ENCODE measurements at regions not wholly inside any gene's neighbourhood (a gene's known extent, or its start where the extent isn't known, plus 50 kb on each side); places are given as distances from the start of the nearest gene placed in this dataset.
A peak's percentile ranks its signal among the peaks of the same experiment; 100 is the strongest.

DNA sequence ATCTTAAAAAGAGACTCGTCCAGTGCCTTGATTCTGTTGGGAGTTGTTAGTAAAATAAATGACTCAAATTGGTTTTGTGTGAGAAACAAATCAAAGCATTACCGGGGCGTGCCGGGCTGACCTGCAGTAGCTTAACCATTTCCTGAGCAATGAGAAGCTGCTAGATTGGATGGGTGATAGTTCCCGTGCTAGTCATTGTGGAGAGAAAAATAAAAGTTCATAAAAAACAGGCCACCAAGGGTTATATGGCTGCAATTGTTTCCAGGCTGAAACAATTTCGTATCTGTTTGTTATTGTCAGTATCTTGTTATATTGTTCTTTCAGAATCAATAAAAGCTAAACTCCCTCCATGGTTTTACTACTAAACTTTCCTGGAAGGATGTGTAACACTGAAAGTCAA lies 314.4 kb downstream of the MTX2 start:
- DNase-seq (ENCODE audit: low read depth): no peak
- H3K27me3 ChIP-seq (ENCODE audit: control insufficient read depth, insufficient read depth, low read length): no peaks in the 10 kb centered on the region
- TF ChIP-seq, protein P1, sequence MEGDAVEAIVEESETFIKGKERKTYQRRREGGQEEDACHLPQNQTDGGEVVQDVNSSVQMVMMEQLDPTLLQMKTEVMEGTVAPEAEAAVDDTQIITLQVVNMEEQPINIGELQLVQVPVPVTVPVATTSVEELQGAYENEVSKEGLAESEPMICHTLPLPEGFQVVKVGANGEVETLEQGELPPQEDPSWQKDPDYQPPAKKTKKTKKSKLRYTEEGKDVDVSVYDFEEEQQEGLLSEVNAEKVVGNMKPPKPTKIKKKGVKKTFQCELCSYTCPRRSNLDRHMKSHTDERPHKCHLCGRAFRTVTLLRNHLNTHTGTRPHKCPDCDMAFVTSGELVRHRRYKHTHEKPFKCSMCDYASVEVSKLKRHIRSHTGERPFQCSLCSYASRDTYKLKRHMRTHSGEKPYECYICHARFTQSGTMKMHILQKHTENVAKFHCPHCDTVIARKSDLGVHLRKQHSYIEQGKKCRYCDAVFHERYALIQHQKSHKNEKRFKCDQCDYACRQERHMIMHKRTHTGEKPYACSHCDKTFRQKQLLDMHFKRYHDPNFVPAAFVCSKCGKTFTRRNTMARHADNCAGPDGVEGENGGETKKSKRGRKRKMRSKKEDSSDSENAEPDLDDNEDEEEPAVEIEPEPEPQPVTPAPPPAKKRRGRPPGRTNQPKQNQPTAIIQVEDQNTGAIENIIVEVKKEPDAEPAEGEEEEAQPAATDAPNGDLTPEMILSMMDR (IDR thresholded peaks at IDR 0.05; ENCODE audit: insufficient read depth, low read length, poor library complexity, severe bottlenecking): no peak
- H3K36me3 ChIP-seq (ENCODE audit: control insufficient read depth, insufficient read depth, low read length): no peaks in the 10 kb centered on the region
- H3K4me3 ChIP-seq (ENCODE audit: low read depth, low read length): no peak overlapping the region

DNA sequence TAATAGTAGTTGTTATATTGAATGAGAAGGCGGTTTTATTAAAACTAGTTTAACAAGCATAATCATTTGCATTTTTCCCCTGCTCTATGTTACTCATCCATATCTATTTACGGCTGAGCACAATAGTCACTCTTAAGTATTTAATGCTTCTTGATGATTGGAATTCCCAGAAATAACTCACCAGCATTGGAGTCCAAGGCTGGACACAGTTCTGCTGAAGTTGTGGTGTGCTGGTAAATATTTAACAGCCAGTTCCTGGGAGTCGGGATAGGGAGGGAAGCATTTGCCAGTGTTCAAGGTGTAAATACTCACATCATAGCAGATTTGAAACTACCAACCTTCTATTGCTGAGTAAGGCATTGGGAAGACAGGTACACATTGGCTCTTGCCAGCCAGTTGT lies 315.1 kb downstream of the MTX2 start:
- H3K27me3 ChIP-seq (ENCODE audit: control insufficient read depth, insufficient read depth, low read length): no peaks in the 10 kb centered on the region
- TF ChIP-seq, protein P1 (IDR thresholded peaks at IDR 0.05; ENCODE audit: insufficient read depth, low read length, poor library complexity, severe bottlenecking): no peak
- peak; percentile 88 for DNase-seq (ENCODE audit: low read depth)
- H3K4me3 ChIP-seq (ENCODE audit: low read depth, low read length): no peak overlapping the region
- no peaks in the 10 kb centered on the region for H3K36me3 ChIP-seq (ENCODE audit: control insufficient read depth, insufficient read depth, low read length)

DNA sequence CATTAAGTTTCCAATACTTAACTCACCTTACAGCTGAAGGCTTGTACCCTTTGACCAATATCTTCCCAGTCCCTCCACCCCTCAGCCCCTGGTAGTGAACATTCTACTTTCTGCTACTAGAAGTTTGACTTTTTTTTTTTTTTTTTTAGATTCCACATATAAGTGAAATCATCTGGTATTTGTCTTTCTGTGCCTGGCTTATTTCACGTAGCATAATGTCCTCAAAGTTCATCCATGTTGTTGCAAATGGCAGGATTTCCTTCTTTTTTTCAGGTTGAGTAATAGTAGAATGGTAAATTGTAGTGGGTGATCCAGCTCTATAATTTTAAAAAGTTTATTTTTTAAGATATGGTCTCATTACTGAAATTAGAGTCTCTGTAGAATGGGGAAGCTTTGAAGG lies 316.0 kb downstream of the MTX2 start:
- Histone ChIP-seq H3K27me3 (ENCODE audit: control insufficient read depth, insufficient read depth, low read length) (no peaks in the 10 kb centered on the region), H3K4me3 (ENCODE audit: low read depth, low read length) (no peak overlapping the region), H3K36me3 (ENCODE audit: control insufficient read depth, insufficient read depth, low read length) (no peaks in the 10 kb centered on the region)
- no peak for DNase-seq (ENCODE audit: low read depth)
- TF ChIP-seq, protein P1 (IDR thresholded peaks at IDR 0.05; ENCODE audit: insufficient read depth, low read length, poor library complexity, severe bottlenecking): no peak

DNA sequence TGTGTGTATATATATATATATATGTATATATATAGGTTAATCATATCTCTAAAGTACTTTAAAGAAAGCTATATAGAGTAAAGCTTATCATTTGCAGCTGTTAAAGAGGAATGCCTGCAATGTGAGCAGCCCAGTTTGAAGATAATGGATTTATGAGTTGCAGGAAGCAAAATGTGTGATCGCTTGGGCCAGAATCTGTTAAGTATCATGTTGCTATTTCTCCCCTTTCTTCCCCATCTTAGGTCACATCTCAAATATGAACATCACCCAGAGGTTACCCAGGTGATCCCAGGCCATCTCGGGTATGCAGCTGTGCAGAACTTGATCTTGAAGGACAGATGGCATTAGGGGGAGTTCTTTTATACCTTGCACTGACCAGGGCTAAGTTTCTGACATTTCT lies 316.5 kb downstream of the MTX2 start:
- H3K27me3 ChIP-seq (ENCODE audit: control insufficient read depth, insufficient read depth, low read length): no peaks in the 10 kb centered on the region
- no peaks in the 10 kb centered on the region for H3K36me3 ChIP-seq (ENCODE audit: control insufficient read depth, insufficient read depth, low read length)
- DNase-seq (ENCODE audit: low read depth): no peak
- H3K4me3 ChIP-seq (ENCODE audit: low read depth, low read length): no peak overlapping the region
- TF ChIP-seq, protein P1 (IDR thresholded peaks at IDR 0.05; ENCODE audit: insufficient read depth, low read length, poor library complexity, severe bottlenecking): no peak

DNA sequence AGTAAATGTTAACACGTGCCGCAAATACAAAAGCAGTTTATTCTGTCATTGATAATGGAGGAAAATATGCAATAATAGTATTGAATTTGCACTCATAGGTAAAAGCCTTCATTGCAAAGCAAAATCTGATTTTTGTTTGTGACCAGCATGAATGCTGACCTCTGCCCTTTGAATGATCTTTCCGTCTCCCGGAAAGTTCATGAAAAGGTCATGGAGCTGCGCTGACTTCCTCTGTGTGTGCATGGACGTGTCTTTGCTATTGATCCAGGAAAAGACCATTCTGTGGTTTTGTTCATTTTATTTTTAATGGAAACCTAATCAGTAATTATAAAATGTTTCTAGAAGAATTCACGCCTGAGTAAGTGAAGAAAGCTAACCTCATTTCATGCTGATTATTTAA lies 320.0 kb downstream of the MTX2 start:
- H3K27me3 ChIP-seq (ENCODE audit: control insufficient read depth, insufficient read depth, low read length): no peaks in the 10 kb centered on the region
- no peak overlapping the region for H3K4me3 ChIP-seq (ENCODE audit: low read depth, low read length)
- H3K36me3 ChIP-seq (ENCODE audit: control insufficient read depth, insufficient read depth, low read length): no peaks in the 10 kb centered on the region
- no peak for DNase-seq (ENCODE audit: low read depth)
- TF ChIP-seq, protein P1 (IDR thresholded peaks at IDR 0.05; ENCODE audit: insufficient read depth, low read length, poor library complexity, severe bottlenecking): no peak

DNA sequence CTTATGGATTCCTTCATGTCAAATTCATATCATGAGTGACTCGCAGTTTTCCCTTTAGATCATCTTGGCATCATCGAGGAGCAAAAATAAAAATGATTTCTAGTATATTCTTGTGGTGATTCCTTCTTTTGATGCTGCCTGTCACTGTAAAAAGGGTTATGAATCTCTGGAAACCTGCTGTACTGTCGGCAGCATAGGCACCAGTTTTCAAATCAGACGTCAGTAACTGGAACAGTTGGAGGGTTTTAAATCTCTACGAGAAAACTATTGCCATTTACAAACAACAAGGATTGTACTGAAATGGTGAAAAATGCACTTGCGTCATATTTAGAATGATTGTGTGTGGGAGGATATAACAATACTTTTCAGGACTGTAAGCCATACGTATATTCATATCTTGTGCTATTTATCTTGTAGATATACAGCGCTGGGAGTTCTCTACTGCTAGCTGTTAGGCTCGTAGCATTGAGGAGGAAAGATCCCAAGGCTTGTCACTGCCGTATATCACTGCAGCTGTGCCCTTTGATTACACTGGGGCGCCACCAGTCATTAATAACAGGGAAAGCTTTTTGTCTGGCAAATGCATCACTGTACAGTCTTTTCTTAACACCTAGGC lies 320.7 kb downstream of the MTX2 start:
- Histone ChIP-seq H3K4me3 (ENCODE audit: low read depth, low read length) (no peak overlapping the region), H3K27me3 (ENCODE audit: control insufficient read depth, insufficient read depth, low read length) (no peaks in the 10 kb centered on the region), H3K36me3 (ENCODE audit: control insufficient read depth, insufficient read depth, low read length) (no peaks in the 10 kb centered on the region)
- TF ChIP-seq, protein P1 (IDR thresholded peaks at IDR 0.05; ENCODE audit: insufficient read depth, low read length, poor library complexity, severe bottlenecking): no peak
- DNase-seq (ENCODE audit: low read depth): no peak
